GM19467 (cell line): ENCODE measurements at regions not wholly inside any gene's neighbourhood (a gene's known extent, or its start where the extent isn't known, plus 50 kb on each side); places are given as distances from the start of the nearest gene placed in this dataset.

Source experiments
- ATAC-seq: cut with Tn5 transposase; IDR thresholded peaks from one replicate; pipeline ENCODE4 v1.9.1; 2021; ENCODE audit warnings: mild to moderate bottlenecking, moderate library complexity; ENCODE audit not compliant: unreplicated experiment

DNA sequence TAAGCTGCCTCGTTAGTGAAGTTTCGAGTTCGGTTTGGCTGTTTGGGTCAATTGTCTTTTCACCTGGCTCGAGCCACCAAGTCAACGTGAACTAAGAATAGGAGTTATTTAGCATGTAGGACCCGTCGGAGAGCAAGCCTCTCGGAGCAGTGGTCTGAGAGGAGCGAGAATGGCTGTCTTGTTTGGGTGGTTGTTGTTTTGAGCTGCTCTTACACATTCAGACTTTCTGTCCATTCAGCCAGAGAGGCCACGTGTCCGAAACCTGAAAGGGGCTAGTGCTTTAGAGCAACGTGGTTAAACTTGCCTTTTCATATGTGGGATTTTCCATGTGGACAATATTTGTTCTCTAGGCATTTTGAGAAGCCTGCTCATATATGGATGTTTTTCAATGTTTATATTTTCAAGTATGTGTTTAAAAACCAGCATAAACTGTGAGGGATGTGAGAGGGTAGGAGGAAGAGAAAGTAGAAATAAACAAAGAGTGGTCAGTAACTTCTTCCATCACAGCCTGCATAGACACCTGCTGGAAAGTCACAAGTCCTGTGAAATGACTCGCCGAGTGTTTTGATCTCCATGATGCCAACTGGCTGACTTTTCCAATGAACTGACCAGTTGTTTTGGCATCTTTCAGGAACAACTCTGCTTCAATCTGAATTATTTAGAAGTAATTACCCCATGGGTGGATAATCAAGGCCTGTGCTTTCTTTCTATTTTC is 221.0 kb downstream of the ASCL1 start:
- ATAC-seq, result no peak

DNA sequence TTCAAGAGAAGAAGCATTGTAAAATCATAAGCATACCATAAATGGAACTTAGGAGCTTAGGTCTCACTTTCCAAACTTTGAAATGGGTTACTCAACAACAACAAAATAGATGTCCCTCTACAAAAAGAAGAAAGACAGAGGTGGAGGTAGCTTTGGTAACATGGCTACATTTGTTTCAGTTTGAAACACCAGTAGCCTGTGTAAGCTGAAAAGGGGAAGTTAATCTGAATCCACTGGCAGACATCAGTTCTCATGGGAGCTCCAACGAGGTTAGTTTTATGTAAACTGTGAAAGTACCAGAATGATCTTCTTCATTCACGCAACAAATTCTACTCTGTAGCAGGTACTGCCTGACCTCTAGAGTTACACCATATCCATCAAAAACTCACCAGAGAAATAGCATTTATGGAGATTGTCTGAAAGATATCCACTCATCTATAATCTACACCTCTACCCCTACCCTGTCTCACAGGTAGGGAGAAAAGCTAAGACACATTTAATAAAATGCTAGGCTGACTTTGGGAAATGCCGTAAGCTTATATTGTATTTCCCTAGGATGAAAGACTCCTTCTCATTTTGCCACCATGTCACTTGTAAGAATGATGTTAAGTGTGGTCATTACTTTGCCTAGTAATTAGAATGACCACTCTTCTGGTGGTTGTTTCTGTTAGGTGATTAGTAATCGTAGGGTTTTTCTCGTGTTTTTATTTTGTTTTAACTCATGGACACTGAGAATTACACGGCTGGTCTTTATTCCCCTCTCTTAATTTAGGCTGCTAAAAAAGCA is 224.1 kb downstream of the ASCL1 start:
- ATAC-seq, result peak; percentile 79

GRCh38 chr12:103182299-103182698 is 224.8 kb downstream of the ASCL1 start:
- no peak for ATAC-seq

- ATAC-seq, result no peak
These were observed 239.0 kb downstream of the ASCL1 start for GRCh38 chr12:103196467-103196866.

GRCh38 chr12:103197725-103198388 is 240.4 kb downstream of the ASCL1 start:
- ATAC-seq, result no peak

DNA sequence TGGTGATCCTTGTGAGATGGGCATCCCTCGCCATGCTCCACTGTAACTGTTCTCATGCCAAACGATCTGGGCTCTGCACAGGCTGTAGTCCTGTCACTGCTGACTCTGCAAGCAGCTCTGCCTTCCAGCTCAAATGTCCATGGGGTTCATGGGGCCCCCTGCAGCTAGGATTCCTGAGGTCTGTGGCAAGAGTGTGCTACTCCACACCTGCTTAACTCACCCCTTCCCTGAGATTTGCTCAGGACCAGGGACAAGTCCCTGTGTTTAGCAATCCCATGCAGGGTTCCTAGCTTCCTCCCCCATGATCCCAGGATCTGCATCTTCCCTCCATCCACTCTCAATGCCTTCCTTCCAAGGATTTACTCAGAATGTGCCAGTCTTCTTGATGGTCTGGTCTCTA is 241.0 kb downstream of the ASCL1 start:
- ATAC-seq, result no peak

- no peak for ATAC-seq
These were observed 248.4 kb downstream of the ASCL1 start for GRCh38 chr12:103205906-103206305.

DNA sequence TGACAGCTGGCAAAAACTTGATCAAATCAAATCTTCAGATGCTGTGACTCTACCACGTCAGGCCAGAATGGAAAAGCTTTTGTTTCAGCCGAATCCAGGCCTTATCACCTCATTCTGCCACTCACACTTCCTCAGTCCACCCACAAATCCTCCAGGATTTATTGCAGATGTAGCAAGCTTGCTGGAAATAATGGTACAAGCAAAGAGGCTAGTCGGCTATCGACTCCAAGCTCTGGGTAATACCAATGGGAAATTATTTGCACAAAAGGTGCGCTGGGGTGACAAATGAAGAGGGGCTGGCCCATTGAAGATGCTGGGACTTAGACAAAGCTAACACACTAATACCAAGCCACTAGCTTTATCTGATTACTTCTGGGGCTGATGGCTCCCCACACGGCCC is 250.5 kb downstream of the ASCL1 start:
- ATAC-seq, result no peak

DNA sequence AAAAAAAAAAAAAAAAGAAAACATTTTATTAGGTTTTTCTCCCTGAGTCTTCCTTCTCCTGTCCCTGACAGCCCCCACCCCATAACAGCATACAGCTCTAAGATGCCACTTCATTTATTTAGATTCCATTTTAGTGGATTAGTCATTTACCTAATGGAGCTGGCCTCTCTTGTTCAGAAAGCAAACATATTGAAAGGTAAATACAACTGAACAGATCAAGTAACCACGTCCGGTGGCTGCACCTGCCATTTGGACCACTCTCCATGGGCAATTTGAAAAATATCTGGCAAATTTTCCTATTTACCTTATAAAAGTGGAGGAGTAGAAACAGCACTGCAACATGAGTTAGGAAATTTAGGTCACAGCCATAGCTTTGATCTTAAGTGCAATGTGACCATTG is 254.6 kb downstream of the C12orf42 start:
- no peak for ATAC-seq

- no peak for ATAC-seq
These were observed 251.2 kb downstream of the C12orf42 start for GRCh38 chr12:103244596-103244995.

DNA sequence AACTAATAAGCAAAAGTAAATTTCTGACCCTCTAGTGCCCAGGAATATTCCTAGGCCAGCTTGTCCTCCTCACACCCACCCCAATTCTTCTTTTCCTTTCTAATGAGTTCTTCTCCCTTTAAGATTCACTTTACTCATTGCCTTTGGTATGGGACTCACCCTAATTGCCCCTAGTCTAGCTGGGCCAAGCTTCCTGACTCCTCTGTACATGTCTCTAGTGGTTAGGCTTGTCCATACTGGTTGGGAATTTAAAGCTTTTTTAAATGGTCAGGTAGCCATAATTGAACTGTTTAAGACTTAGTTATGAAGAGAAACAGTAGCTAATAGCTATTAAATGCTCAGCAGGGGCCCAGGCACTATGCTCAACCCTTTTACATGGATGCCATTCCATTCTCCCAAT is 248.2 kb downstream of the C12orf42 start:
- no peak for ATAC-seq

DNA sequence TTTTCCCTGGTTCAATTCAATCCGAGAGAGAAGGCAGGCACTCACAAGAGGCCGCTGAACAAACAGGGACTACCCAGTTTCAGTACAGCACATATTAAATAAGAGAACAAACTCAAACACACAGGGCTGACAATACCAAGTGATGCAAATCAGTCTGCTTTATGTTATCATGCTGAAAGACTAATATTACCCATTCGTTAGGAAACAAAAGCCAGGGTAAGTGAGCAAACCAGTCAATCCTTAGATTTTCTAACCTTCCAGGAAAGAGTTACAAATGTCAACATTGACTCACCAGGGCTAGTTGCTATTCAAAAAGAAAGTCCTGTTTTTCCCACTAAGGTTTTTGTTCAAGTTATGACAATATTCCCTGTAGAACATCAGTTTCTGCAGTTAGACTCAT is 246.2 kb downstream of the C12orf42 start:
- ATAC-seq, result no peak

DNA sequence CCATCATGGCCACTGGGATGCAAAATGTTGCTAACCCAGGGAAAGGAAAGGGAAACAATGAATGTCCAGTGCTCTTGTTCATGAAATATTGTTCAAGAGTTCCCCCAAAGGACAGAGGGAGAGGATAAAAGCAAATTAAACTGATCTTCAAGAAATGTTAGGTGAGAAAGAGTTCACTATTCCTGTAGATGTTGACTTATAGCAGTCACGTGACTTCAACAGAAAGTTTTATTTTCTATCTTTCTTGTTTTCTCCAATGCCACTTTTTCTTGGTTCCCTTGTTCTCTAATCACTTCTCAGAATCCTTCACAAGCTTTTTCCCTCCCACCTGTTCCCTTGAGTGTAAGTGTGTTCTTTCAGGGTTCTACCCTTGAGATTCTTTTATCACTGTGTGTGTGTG is 245.3 kb downstream of the C12orf42 start:
- ATAC-seq, result no peak
